GM18951 (cell line): ENCODE measurements at regions not wholly inside any gene's neighbourhood (a gene's known extent, or its start where the extent isn't known, plus 50 kb on each side); places are given as distances from the start of the nearest gene placed in this dataset.

Source experiments
- POLR2A ChIP-seq: IDR thresholded peaks from 4 replicates; pipeline ENCODE4 v1.6.1; 2011; ENCODE audit warnings: mild to moderate bottlenecking; ENCODE audit not compliant: insufficient read length, insufficient read depth; ENCODE audit errors: extremely low read depth
- in situ Hi-C: fragments of 300-500 bp; cut with MboI; formaldehyde crosslinking; loops from one replicate; pipeline ENCODE4 v1.12.0; 2022; ENCODE audit warnings: low sequenced_read_pairs, mixed read lengths, inconsistent platforms; ENCODE audit not compliant: unreplicated experiment

- in situ Hi-C loops = no loop called here
- no peak for TF ChIP-seq POLR2A
These were observed 78.0 kb downstream of the HMHB1 start for GRCh38 chr5:143889986-143890385.

DNA sequence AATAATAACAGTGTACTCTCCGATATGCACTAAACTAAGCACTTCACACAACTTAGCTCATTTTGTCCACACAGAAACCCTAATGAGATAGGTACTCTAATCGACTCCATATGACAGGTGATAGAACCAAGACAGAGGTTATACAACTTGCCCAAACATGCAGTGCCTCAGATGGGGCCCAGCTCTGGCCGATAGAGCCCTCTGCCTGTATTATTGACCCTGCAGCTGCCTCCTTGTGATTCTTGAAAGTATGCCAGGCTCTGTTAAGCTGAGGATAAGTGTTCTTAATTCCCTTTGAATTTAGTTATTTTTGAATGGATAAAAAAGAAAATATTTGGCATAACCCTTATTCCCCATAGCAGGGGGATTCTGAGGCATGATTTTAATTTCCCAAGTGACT lies 78.5 kb downstream of the HMHB1 start:
- no peak for TF ChIP-seq POLR2A
- in situ Hi-C loops = no loop called here

DNA sequence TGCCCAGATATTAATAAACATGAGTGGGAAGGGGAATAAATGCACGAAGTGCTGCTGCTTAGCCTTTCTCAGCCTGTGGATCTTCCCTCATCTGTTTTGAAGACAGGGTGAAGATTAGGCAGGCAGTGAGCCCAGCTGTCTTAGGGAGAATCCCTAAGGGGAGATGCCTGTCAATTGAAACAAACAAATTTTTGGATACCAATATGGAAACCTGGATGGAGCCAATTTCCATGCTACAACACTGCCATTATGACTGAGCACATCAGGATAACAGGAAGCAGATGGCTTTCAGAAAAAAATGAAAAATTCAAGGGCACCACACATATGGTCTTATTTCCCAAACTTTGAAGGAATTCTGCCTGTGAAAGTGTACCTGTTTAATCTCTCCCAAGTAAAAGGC lies 80.3 kb downstream of the HMHB1 start:
- in situ Hi-C loops = no loop called here

DNA sequence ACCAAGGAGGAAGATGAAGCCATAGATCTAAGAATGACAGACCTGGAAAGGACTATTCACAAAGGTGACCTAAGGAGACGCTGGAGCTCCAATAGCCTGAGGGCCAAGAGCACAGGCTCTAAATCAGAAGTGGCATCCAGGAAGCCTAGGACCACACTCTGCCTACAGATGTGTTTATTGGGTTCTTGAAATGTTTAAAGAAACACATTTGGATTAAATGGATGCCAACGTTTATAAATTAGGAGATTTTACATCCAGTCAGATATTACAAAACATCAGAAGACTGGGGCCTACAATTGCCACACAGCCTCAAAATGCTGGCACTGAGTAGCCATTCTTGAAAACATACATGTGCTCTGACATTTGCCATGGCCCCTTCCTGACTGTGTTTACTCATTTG lies 80.9 kb downstream of the HMHB1 start:
- in situ Hi-C loops = no loop called here
- no peak for TF ChIP-seq POLR2A

More for the DNA sequence above, 80.3 kb downstream of the HMHB1 start:
- no peak for TF ChIP-seq POLR2A

- in situ Hi-C loops = no loop called here
- no peak for TF ChIP-seq POLR2A
These were observed 81.7 kb downstream of the HMHB1 start for GRCh38 chr5:143893638-143894037.

- in situ Hi-C loops = no loop called here
- TF ChIP-seq POLR2A = no peak
These were observed 84.6 kb downstream of the HMHB1 start for GRCh38 chr5:143896516-143896915.

GRCh38 chr5:143896966-143897365 lies 85.0 kb downstream of the HMHB1 start:
- in situ Hi-C loops = no loop called here
- no peak for TF ChIP-seq POLR2A

GRCh38 chr5:143898381-143898780 lies 86.4 kb downstream of the HMHB1 start:
- in situ Hi-C loops = no loop called here
- no peak for TF ChIP-seq POLR2A

- in situ Hi-C loops = no loop called here
- TF ChIP-seq POLR2A = no peak
These were observed 87.1 kb downstream of the HMHB1 start for GRCh38 chr5:143898916-143899591.

- no peak for TF ChIP-seq POLR2A
- in situ Hi-C loops = no loop called here
These were observed 97.0 kb downstream of the HMHB1 start for GRCh38 chr5:143908959-143909358.

DNA sequence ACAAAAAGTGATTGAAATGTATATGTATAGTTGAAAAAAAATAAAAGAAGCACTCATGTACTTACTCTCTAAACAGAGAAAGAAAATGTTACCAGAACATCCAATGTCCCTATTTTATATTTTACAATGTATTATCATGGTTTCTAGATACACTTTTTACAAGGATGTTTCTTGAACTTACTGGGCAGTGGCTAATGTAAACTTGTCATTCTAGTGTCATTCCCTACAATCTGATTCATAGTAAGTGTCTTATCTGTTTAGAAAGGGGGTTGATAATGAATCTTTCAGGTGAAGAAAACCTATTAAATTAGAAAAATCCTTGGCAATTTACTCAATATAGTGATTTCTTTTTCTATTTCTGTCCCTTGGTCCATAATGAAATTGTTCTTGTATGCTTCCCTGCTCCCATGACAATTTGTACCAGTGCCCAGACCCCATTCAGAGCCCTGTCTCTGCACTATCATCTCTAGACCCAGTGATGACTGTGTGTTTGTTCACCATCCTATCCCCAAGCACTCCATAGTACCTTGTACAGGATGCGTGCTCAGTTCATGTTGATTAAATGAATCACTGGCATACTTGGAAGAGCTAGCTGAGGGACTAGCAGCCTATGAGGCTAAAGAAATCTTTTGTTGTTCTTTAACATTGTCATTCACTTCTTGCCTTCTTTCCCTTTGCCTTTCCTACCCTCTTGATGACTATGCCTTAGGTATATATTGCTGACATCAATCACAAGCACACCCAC lies 101.2 kb downstream of the HMHB1 start:
- in situ Hi-C loops = no loop called here
- no peak for TF ChIP-seq POLR2A

- in situ Hi-C loops = no loop called here
These were observed 102.8 kb downstream of the HMHB1 start for GRCh38 chr5:143914756-143915155.

DNA sequence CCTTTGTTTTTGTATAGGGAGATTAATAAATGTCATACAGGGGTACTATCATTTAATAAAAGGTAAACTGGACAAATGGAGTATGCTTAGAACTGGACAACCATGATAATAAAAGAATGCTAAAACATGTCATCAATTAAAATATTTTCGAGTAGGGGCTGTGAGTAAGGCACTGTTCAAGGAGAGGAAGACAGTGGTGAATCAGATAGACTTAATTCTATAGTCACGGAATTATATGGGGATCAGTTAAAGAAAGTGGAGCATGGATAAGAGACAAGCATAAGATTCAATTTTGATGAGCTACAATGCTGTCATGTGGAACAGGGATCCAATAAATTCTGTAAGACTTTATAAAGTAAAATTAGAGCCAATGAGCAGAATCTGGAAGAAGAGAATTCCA lies 104.5 kb downstream of the HMHB1 start:
- in situ Hi-C loops = no loop called here
- TF ChIP-seq POLR2A = no peak

More at GRCh38 chr5:143914756-143915155, 102.8 kb downstream of the HMHB1 start:
- no peak for TF ChIP-seq POLR2A

DNA sequence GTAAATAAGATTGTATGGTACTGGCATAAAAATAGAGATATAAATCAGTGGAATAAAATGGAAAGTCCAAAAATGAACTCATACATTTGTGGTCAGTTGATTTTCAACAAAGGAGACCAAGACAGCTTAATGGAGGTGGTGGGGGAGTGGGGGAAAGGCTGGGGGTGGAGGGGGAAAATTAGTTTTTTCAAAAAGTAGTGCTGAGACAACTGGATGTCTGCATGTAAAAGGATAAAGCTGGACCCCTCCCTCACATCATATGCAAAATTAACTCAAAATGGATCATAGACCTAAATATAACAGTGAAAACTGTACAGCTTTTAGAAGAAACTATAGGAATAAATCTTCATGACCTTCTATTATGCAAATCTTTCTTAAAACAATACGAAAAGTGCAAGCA lies 107.0 kb downstream of the HMHB1 start:
- in situ Hi-C loops = no loop called here
- TF ChIP-seq POLR2A = no peak
